ENCODE measurements at regions not wholly inside any gene's neighbourhood (a gene's known extent, or its start where the extent isn't known, plus 50 kb on each side); places are given as distances from the start of the nearest gene placed in this dataset.

- no peak for TF ChIP-seq POLR2A (IDR thresholded peaks at IDR 0.05; ENCODE audit: low read depth, low read length)
- no peak for TF ChIP-seq TAF1 (IDR thresholded peaks at IDR 0.05; ENCODE audit: borderline replicate concordance, low read depth, low read length)
- no peak for TF ChIP-seq POLR2AphosphoS5 (IDR thresholded peaks at IDR 0.05; ENCODE audit: low read depth, low read length)
- FAIRE-seq (no peak), DNase-seq (ENCODE audit: insufficient read length) (no peak)
Measured at GRCh38 chr3:34000301-34000700, 201.9 kb downstream of the PDCD6IP start.

- DNase-seq (ENCODE audit: insufficient read length) (no peak), FAIRE-seq (no peak)
- TF ChIP-seq POLR2AphosphoS5 (IDR thresholded peaks at IDR 0.05; ENCODE audit: low read depth, low read length) (no peak), POLR2A (IDR thresholded peaks at IDR 0.05; ENCODE audit: low read depth, low read length) (no peak), TAF1 (IDR thresholded peaks at IDR 0.05; ENCODE audit: borderline replicate concordance, low read depth, low read length) (no peak)
Measured at GRCh38 chr3:34001022-34001421, 202.6 kb downstream of the PDCD6IP start.

- TF ChIP-seq POLR2A (IDR thresholded peaks at IDR 0.05; ENCODE audit: low read depth, low read length) (no peak), TAF1 (IDR thresholded peaks at IDR 0.05; ENCODE audit: borderline replicate concordance, low read depth, low read length) (no peak), POLR2AphosphoS5 (IDR thresholded peaks at IDR 0.05; ENCODE audit: low read depth, low read length) (no peak)
- FAIRE-seq = no peak
- no peak for DNase-seq (ENCODE audit: insufficient read length)
Measured at GRCh38 chr3:34001990-34002389, 203.6 kb downstream of the PDCD6IP start.

- DNase-seq (ENCODE audit: insufficient read length) = no peak
- TF ChIP-seq TAF1 (IDR thresholded peaks at IDR 0.05; ENCODE audit: borderline replicate concordance, low read depth, low read length) (no peak), POLR2AphosphoS5 (IDR thresholded peaks at IDR 0.05; ENCODE audit: low read depth, low read length) (no peak), POLR2A (IDR thresholded peaks at IDR 0.05; ENCODE audit: low read depth, low read length) (no peak)
- no peak for FAIRE-seq
Measured at GRCh38 chr3:34002569-34003100, 204.2 kb downstream of the PDCD6IP start.

GRCh38 chr3:34005886-34006285, 207.5 kb downstream of the PDCD6IP start:
- TF ChIP-seq TAF1 (IDR thresholded peaks at IDR 0.05; ENCODE audit: borderline replicate concordance, low read depth, low read length) (no peak), POLR2AphosphoS5 (IDR thresholded peaks at IDR 0.05; ENCODE audit: low read depth, low read length) (no peak), POLR2A (IDR thresholded peaks at IDR 0.05; ENCODE audit: low read depth, low read length) (no peak)
- DNase-seq (ENCODE audit: insufficient read length) = no peak

GRCh38 chr3:34008191-34008590, 209.8 kb downstream of the PDCD6IP start:
- no peak for FAIRE-seq
- TF ChIP-seq TAF1 (IDR thresholded peaks at IDR 0.05; ENCODE audit: borderline replicate concordance, low read depth, low read length) = no peak
- TF ChIP-seq POLR2A (IDR thresholded peaks at IDR 0.05; ENCODE audit: low read depth, low read length) = no peak
- TF ChIP-seq POLR2AphosphoS5 (IDR thresholded peaks at IDR 0.05; ENCODE audit: low read depth, low read length) = no peak
- no peak for DNase-seq (ENCODE audit: insufficient read length)

More at GRCh38 chr3:34005886-34006285, 207.5 kb downstream of the PDCD6IP start:
- FAIRE-seq = no peak

- no peak for FAIRE-seq
Measured at GRCh38 chr3:34008836-34009809, 210.7 kb downstream of the PDCD6IP start.

GRCh38 chr3:34011171-34012101, 213.0 kb downstream of the PDCD6IP start:
- TF ChIP-seq POLR2A (IDR thresholded peaks at IDR 0.05; ENCODE audit: low read depth, low read length) (no peak), POLR2AphosphoS5 (IDR thresholded peaks at IDR 0.05; ENCODE audit: low read depth, low read length) (no peak)
- DNase-seq (ENCODE audit: insufficient read length) (no peak), FAIRE-seq (no peak)

More at GRCh38 chr3:34008836-34009809, 210.7 kb downstream of the PDCD6IP start:
- TF ChIP-seq TAF1 (IDR thresholded peaks at IDR 0.05; ENCODE audit: borderline replicate concordance, low read depth, low read length) = no peak
- DNase-seq (ENCODE audit: insufficient read length) = no peak

GRCh38 chr3:34012102-34012461, 213.7 kb downstream of the PDCD6IP start:
- TF ChIP-seq POLR2AphosphoS5 (IDR thresholded peaks at IDR 0.05; ENCODE audit: low read depth, low read length) = no peak
- no peak for TF ChIP-seq TAF1 (IDR thresholded peaks at IDR 0.05; ENCODE audit: borderline replicate concordance, low read depth, low read length)
- no peak for TF ChIP-seq POLR2A (IDR thresholded peaks at IDR 0.05; ENCODE audit: low read depth, low read length)
- DNase-seq (ENCODE audit: insufficient read length) (no peak), FAIRE-seq (peak; percentile 14)

- DNase-seq (ENCODE audit: insufficient read length) (no peak), FAIRE-seq (no peak)
- TF ChIP-seq POLR2A (IDR thresholded peaks at IDR 0.05; ENCODE audit: low read depth, low read length) (no peak), TAF1 (IDR thresholded peaks at IDR 0.05; ENCODE audit: borderline replicate concordance, low read depth, low read length) (no peak), POLR2AphosphoS5 (IDR thresholded peaks at IDR 0.05; ENCODE audit: low read depth, low read length) (no peak)
Measured at GRCh38 chr3:34013818-34014570, 215.6 kb downstream of the PDCD6IP start.

Data from GM12892 (cell line).